GM21447 (cell line): ENCODE measurements at regions not wholly inside any gene's neighbourhood (a gene's known extent, or its start where the extent isn't known, plus 50 kb on each side); places are given as distances from the start of the nearest gene placed in this dataset.

ENCODE experiments used
- ATAC-seq: cut with Tn5 transposase; IDR thresholded peaks from one replicate; pipeline ENCODE4 v1.9.1; 2021; ENCODE audit not compliant: unreplicated experiment

GRCh38 chr5:10876006-10876744 is 115.1 kb upstream of the DAP start:
- no peak for ATAC-seq

DNA sequence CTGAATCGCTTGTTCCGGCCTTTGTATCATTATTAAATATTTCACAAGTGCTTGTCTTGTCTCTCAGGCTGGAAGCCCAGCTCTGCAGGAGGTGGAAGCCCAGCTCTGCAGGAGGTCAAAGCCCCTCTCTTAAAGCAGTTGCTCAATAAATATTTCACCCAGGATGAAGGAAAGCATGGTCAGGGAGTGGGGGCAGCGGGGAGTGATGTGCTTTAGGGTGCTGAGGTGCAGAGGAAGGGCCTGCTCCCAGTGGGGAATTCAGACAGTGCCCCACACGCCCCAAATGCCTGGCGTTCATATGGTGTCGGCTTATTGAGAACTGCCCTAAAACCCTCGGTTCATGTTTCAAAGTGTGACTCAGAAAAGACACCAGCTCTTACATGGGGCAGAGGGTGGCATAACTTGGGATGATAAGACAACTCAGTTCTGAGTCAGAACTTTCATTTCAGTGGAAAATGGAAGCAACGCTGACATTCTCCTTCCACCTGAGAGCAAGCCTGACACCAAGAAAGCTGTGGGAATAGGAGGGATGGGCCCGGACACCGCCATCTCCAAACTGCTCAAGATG is 114.3 kb upstream of the DAP start:
- no peak for ATAC-seq

GRCh38 chr5:10874541-10874940 is 113.5 kb upstream of the DAP start:
- ATAC-seq: no peak

- no peak for ATAC-seq
Observed at GRCh38 chr5:10870791-10871190, 109.8 kb upstream of the DAP start.

GRCh38 chr5:10868956-10869355 is 107.9 kb upstream of the DAP start:
- ATAC-seq: no peak

GRCh38 chr5:10867389-10868303 is 106.6 kb upstream of the DAP start:
- ATAC-seq: no peak

- no peak for ATAC-seq
Observed at GRCh38 chr5:10866913-10867312, 105.9 kb upstream of the DAP start.

DNA sequence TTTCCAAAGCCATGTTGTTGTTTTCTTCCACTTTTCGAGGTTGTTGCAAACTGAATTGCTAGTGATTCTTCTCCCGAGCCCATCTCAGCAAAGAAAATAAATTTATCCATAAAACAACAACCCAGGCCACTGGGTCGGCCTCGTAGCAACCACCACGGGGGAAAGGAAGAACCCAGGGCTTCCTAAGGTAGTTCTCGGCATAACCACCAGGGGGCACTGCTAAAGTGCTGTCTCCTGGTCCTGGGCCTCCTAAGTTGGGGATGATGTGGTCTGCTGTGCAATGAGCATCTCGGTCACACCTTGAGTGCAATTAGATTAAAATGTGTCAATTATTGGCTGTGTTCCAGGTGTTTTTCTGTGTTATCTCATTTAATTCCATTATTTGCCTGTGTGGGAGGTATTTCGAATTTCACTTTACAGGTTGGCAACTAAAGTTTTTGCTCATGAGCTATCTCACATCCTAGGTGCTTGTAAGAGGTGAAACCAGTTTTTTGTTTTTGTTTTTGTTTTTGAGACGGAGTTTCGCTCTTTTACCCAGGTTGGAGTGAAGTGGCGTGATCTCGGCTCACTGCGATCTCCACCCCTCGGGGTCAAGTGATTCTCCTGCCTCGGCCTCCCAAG is 102.8 kb upstream of the DAP start:
- peak; percentile 90 for ATAC-seq

GRCh38 chr5:10862085-10862484 is 101.1 kb upstream of the DAP start:
- ATAC-seq: no peak

DNA sequence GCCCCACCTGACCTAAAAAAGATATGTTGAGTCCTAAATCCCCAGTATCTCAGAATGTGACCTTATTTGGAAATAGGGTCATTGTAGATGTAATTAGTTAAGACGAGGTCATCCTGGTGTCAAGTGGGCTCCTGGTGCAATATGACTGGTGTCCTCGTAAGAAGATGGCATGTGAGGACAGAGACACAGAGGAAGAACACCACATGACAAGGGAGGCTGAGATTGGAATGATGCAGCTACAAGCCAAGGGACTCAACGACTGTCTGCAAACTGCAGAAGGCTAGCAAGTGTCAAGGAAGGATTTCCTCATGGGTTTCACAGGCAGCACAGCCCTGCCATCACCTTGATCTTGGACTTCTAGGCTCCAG is 100.4 kb upstream of the DAP start:
- ATAC-seq: no peak

DNA sequence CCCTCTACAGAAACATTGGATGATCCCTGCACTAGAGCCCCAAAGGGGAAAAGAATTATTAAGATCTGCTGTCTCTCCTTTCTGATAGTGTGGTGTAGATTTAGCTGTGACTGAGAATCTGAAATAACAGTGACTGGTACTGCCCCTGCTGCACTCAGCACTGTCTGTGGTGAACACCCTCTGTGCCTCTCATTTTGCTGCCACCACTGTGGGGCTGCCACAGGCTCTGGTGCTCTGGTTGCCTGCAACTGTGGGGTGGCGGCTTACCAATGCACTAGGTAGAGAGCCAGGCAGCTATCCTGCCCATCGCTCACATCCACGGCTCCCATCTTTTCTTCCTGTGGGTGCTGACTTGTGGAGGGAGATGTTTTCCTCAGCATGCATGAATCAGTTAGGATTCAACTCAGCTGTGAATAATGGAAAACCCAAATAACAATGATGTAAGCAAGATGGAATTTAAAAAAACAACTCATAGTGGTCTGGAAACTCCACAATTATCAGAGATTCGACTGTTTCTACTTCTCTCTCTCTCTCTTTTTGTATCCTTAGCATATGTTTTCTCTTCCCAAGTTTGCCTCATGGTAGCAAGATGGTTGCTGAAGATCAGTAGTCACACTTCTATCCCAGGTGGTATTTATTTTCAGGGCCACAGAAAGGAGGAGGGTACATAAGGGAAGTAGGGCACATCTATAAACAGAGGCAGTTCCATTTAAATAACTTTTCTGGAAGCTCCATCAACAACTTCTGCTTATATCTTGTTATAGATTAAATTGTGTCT is 99.8 kb upstream of the DAP start:
- no peak for ATAC-seq

DNA sequence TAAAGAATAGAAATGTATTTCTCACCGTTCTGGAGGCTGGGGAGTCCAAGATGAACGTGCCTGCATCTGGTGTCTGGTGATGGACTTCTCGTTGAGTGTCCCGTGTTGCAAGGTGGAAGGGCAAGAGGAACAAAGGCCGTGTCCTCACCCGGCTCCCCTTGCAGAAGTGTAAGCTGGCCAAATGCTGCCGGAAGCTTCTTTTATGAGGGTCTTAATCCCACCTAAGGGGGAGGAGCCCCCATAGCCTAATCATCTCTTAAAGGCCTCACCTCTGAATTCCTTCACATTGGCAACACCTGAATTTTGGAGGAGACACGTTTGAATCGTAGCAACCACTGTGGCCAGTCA is 99.1 kb upstream of the DAP start:
- ATAC-seq: no peak

DNA sequence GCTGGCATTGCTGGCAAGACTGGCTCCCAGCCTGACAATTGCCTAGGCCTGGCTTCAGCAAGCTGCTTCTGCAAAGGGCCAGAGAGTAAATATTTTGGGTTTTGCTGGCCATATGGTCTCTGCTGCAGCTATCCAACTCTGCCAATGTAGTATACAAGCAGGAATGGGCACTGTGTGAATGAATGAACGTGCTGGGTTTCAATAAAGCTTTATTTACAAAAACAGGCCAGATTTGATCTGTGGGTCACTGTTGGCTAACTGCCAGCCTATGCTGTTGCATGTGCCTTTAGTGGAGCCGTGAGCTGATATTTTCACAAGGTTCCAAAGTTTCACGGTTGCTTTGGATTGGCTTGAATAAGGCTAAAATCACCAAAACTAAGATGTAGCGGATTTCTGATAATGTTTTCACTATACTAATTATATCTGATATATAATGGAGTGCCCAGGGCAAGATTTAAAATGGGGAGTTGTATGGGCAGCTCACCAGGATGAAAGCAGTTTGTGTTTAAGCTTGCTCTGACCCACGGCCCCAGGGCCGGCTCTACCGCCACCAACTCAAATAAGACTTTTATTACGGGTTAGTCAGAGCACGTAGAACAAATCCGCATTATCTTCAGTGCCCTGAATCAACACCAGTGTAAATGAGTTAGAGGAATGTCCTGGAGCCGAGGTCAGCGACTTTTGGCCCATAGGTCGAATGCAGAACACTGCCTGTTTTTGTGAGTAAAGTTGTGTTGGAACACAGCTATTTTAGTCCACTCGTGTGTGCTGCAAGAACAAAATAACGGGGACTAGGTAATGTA is 98.6 kb upstream of the DAP start:
- no peak for ATAC-seq

DNA sequence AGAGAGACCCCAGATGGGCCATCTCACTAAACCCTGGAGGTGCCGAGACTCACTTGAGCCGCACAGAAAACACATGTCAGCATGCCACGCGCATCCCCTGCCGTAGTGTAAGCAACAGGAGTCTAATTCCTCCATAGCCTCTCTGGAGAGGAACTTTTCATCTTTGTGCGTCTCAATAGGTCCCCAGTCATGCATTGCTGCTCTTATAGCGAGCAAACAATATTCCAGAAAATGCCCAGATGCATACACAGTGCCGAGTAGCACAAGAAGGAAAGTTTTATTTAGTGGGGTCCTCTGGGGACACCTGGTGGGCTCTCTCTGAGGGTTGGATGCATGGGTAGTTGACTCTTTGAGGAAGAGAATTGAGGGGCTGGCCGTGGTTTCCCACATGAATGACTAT is 97.9 kb upstream of the DAP start:
- ATAC-seq: no peak

DNA sequence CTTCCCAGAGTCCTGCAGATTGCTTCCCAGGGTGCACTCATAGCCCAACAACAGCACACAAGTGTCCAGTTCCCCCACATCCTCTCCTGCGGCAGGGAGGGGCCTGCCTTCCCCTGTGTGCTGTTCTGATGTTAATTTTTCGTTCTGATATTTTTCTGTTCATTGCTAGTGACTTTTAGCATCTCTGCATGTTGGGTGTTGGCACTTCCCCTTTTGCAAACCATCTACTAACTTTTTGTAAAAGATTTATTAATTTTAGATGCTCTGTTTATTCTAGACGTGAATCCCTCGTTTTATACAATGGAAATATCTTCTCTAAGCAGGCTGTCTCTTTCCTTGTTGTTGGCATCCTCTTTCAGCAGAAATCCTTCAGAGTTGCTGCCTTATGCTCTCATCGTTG is 97.3 kb upstream of the DAP start:
- no peak for ATAC-seq

DNA sequence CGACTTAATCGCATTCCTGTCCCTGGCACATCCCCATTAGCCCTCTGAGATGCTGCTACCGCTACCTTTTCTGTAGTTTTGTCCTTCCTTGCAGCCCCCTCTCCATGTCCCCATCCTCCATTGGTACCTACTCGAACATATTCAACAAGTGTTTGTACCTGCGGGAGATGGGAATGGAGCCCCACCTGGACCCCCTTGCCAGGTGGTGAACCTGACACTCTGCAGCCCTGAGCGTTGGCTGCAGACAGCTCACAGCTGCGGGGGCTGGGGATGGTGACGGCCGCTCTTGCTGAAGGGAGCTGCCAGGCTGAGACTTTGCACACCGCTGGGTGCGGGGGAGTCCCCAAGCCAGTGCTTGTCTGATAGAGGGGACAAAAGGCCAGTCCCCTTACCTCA is 96.3 kb upstream of the DAP start:
- no peak for ATAC-seq

DNA sequence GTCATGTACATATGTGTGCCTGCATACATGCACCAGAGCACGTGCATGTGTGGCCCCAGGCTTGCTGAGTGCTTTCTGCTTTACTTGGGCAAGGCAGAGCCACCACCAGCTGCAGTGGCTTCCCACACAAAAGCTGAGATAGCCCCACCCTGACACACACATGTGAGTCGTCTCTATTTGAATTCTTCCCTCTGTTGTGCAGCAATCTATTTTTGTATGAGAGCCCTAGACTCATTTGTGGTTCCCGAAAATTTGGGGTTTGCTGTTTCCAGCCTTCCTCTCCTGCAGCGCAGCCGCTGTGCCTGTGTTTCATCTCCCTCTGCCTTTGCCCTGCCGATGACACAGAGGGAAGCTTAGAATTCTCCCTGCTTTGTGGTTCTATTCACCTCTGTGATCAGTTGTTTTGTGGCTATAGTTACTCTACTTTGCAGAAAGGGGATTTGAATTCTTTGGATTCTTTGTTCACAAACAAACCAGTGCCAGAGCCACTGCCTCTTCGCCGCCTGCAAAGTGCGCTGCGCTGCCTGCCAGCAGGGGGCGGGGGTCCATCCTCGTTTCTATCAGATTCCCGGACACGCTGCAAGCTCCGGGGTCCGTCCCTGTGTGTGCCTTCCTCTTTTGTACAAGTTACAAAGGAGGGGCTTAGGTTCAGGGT is 95.8 kb upstream of the DAP start:
- no peak for ATAC-seq

GRCh38 chr5:10856071-10856470 is 95.0 kb upstream of the DAP start:
- ATAC-seq: no peak

DNA sequence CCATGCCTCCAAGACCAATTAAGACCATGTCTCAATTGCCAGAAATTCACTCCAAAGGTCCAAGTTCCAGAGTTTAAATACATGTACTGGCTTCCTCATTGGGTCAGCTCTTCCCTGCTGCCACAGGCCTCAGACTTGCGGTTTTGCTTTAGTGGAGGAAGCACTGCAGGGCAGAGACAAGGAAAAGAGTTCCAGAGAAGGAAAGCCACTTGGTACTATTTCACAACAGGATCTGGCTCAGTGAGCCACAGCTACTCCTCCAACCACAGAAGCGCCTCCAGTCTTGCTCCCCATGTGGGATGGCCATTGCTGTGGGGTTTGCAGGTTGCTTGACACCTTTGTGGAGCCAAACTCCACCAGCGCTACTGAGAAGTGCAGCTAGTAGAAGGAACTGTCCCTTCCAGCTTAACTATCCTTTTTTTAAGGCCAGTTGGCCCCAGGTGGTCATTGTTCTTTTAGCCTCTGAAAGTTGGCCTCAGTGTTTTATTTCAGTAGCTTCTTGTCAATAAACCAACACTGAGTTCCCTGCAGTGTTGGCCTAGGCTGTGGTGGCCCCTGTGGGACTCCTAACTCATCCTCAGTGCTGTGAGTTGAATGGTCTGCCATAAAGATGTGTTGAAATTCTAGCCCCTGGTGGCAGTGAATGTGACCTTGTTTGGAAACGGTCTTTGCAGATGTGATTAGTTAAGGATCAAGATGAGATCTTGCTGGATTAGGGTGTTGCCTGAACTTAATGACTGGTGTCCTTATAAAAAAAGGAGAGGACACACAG is 93.7 kb upstream of the DAP start:
- ATAC-seq: no peak
